ENCODE measurements at regions not wholly inside any gene's neighbourhood (a gene's known extent, or its start where the extent isn't known, plus 50 kb on each side); places are given as distances from the start of the nearest gene placed in this dataset.

DNA sequence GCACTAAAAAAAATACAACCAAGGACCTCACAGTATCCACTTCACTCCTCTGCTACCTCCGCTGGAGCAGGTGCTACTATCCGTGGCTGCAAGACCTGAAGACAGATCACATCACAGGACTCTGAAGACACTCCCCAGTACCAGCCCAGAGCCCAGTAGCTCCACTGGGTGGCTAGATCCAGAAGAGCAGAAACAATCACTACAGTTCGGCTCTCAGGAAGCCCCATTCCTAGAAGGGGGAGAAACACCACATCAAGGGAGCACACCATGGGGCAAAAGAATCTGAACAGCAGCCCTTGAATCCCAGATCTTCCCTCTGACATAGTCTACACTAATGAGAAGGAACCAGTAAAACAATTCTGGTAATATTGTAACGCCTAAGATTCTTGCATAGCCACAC is 494.0 kb upstream of the FAT3 start:
- TF ChIP-seq CREB1 (IDR thresholded peaks at IDR 0.05; ENCODE audit: low read depth) (no peak), EP300 (IDR thresholded peaks at IDR 0.05; ENCODE audit: borderline replicate concordance) (no peak), CEBPB (IDR thresholded peaks at IDR 0.05) (no peak)

Measured in Ishikawa (cell line).